Cerebellar cortex (tissue), 1 donor: ENCODE measurements at regions not wholly inside any gene's neighbourhood (a gene's known extent, or its start where the extent isn't known, plus 50 kb on each side); places are given as distances from the start of the nearest gene placed in this dataset.

Source experiments
- DNase-seq: peaks from one replicate; pipeline ENCODE4 v3.0.0-alpha.2; 2015; ENCODE audit warnings: low spot score

DNA sequence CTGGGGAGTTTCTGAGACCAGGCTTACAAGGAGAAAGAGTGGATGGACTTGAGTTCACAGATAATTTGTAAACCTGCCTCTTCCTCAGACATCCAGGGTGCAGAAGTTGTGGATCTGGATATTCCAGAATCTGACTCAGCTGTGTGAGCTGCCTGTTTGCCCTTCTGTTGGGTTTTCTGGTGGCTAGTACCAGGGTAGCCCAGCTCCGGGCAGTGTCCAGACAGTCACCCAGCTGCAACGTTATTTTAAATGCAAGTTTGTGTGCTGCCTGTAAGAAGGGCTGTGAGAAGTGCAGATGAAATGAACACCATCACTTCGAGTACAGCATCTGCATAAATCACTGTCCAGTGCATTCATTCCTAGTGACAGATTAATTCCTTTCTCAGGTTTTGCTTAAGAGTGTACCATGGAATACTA lies 1053.0 kb downstream of the TUSC7 start:
- no peak for DNase-seq

DNA sequence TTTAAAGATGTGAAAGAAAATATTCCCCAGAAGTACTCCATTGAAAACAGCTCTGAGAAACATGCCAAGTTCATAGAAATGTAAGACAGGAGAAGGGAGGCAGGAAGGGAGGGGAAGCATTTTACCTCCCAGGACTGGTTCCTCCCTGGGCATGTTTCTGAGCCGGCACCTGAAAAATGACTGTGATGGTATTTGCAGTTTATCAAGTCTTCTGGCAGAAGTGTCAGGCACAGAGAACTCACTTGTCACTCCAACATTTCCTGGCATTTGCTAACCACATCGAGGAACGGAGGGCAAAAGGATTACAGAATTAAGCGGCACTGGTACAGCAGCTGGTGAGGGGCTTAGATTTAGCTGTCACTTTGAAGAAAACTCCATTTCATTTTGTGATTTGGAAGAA lies 1054.0 kb downstream of the TUSC7 start:
- DNase-seq = no peak

DNA sequence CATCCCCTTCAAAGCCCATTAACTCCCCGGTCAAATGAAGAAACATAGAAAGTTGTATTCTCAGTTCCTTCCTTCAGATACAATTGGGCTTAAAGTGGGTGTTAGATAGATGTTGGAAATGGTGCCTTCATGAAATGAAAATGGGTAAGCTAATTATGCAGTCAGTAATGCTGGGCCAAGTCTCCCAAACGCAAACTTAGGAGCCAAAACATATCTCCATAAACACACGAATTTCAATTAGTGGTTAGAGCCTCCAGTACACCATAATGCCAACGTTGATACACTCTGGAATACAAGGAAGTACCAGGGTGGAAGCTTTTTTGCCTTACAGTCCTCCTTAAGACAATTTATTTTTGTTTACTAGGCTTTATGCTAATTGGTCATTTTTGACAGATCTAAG lies 1059.0 kb downstream of the TUSC7 start:
- DNase-seq = no peak

GRCh38 chr3:117774130-117774529 lies 1064.6 kb downstream of the TUSC7 start:
- DNase-seq = no peak

GRCh38 chr3:117786349-117786748 lies 1076.8 kb downstream of the TUSC7 start:
- no peak for DNase-seq

GRCh38 chr3:117788061-117788460 lies 1078.5 kb downstream of the TUSC7 start:
- DNase-seq = no peak

- no peak for DNase-seq
Observed at GRCh38 chr3:117788506-117788905, 1078.9 kb downstream of the TUSC7 start.

- DNase-seq = no peak
Observed at GRCh38 chr3:117790235-117790987, 1080.8 kb downstream of the TUSC7 start.

GRCh38 chr3:117793622-117794265 lies 1084.2 kb downstream of the TUSC7 start:
- no peak for DNase-seq

DNA sequence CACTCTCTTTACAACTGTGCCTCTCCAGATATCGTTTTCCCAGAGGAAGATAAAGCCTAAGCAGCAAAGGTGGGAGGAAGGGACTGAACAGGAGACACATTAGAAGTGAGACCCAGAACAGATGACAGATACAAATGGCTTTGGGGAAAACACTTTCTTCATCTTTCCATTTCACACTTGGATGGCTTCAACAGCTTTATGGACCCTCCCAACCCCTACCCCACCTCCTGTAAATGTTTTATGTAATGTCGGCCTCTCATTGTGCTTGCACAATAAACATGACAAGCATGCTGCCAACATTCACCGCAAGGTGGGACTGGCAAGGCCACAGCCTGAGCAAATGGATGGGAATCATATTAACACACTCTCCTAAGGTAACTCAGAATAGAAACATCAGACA lies 1088.6 kb downstream of the TUSC7 start:
- no peak for DNase-seq

DNA sequence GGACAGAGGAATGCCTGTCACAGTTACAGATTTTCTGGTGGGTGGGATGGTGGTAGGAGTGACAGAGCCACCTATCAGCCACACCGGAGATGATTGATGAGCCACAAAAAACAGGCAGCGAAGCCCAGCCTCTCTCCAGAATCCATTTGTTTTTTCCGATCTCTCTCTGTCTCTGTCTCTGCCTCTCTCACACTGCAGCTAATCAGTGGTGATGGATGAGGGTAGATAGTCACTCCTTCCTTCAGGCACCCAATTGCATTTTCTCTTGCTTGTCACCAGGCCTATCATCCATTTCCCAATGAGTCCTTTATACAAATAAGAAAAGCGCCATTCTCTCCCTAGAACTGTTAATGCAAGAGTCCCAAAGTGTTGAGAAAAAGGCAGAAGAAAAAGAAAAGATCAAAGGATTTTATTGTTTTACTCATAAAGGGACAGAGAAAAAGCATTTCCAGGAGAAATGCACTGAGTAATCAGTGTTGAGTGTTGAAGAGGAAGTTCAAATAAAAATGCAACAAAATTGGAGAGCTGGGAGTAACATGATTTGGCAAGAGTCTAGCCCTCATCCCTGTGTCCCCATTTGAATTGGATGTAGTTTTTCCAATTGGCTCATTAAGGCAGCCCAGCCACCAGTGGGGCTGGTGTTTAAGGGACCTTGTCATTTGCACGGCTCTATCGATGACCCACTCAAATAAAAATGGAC lies 1089.3 kb downstream of the TUSC7 start:
- no peak for DNase-seq

GRCh38 chr3:117799387-117799735 lies 1089.8 kb downstream of the TUSC7 start:
- DNase-seq = no peak

GRCh38 chr3:117801912-117802239 lies 1092.3 kb downstream of the TUSC7 start:
- no peak for DNase-seq

GRCh38 chr3:117809186-117810081 lies 1099.9 kb downstream of the TUSC7 start:
- no peak for DNase-seq

- DNase-seq = no peak
Observed at GRCh38 chr3:117811786-117812185, 1102.2 kb downstream of the TUSC7 start.

GRCh38 chr3:117814975-117815374 lies 1105.4 kb downstream of the TUSC7 start:
- no peak for DNase-seq

GRCh38 chr3:117817103-117817502 lies 1107.5 kb downstream of the TUSC7 start:
- no peak for DNase-seq

DNA sequence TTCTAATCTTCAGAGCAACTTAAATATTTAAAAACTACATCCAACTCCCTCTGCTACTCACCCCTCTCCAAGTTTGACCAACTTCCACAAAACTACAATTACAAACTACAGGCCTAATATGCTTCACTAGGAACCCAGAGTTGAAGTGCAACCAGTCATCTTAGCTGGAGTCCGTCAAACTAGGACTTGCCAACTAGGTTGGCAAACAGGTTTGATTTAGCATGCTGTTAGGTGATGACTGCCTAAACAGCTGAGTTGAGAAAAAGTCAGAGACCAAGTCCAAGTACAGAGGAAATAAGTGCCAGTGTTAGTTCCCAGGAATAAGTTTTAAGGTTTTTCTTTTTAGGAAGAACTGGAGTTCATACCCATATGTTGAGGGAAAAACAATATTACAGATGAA lies 1109.0 kb downstream of the TUSC7 start:
- DNase-seq = no peak

DNA sequence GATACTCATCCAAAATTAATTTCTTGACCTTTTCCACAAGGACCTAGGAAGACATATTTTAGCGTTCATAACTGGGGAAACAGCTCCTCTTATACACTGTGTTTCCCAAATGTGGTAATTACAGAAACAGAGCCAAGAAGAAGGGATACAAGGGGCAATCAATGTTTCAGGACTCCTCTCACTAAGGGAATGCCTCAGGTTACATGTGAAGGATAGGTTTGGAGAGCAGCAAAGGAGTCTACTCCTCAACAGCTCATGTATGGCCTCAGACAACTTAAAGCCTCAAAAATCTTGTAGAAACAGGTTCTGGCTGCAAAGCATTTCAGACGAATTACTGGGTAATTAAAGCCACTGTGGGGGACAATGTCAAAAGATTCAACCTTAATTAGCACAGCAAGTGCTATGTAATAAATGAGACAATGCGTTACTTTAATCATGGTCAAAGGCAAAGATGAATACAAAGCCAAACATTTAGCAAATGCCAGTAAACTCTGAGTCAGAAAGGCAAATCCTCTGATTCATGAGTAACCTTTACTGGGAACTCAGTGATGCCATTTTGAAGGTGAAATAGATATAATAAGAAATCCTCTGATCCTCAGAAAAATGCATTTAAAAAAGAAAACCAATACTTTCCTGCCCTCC lies 1111.2 kb downstream of the TUSC7 start:
- no peak for DNase-seq

GRCh38 chr3:117822416-117822815 lies 1112.8 kb downstream of the TUSC7 start:
- DNase-seq = no peak

DNA sequence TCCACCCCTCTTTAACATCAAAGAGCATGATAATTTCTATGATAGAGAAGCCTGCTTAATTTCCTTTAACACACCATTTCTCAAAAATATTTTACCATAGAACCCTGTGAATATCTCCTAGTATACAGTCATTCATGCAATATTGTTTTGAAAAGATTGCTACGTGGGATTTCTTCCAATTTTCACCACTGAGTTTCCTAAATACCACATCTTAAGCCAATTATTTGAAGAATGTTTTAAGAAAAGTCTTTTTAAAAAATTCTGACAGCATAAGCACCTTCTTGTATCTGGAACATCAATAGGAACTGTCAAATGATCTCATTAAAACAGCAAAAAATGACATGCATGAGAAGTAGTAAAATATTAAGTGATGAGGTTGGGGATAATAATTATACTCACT lies 1126.7 kb downstream of the TUSC7 start:
- DNase-seq = no peak

DNA sequence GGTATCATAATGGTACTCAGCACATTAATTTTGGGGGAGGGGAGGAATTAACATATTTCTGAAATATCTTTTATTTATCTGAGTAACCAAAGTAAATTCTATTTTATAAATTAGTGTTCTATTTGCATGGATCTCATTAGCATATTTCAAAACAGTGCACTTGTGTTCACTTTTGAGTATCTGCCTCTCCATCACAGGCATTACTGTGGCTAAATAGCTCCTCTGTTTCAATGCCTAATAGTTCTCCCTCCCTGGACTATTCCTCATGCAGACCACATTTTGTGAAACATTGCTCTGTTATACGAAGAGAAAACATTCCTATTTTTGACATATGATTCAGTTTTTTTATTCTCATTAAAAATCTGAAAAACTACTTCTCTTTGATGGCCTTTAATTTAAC lies 1127.8 kb downstream of the TUSC7 start:
- no peak for DNase-seq
